ENCODE measurements at regions not wholly inside any gene's neighbourhood (a gene's known extent, or its start where the extent isn't known, plus 50 kb on each side); places are given as distances from the start of the nearest gene placed in this dataset.

DNA sequence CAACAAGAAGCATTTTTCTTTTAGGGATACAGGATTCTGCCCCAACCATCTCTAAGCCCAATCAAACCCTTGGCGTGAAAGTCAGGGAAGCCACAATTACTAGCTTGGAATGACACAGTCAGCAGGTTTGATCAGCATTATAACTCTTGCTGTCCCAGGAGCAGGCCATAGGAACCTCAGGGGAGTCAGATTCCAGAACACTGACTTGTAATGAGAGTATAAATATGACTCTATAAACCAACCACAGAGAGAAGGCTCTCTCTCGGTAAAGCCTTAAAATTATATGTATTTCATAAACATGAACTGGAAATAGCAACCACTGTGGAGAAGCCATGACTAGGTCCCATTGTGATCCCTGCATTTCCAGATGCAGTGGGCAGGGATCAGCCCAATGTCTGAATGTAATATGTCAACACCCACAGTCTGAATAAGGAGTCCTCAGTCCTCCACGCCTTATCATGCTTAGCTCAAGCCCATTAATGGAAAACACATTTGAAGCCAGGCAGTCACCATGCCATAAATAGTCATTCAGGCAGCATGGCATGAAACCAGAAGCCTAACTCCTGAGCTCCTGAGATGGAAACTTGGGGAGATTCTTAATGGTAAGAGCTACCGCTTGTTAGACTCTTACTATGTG lies 99.1 kb upstream of the MTNR1B start:
- Histone ChIP-seq H3K27ac (ENCODE audit: extremely low read depth, low read depth, low read length) (no peak overlapping the region), H3K36me3 (ENCODE audit: control insufficient read depth, insufficient read depth, low read length) (no peaks in the 10 kb centered on the region), H3K79me2 (ENCODE audit: control insufficient read depth, insufficient read depth, low read length) (no peaks in the 10 kb centered on the region), H2AFZ (ENCODE audit: low read depth, low read length) (no peak overlapping the region), H4K20me1 (replicated peaks; ENCODE audit: control insufficient read depth, insufficient read depth, low read length) (no peaks in the 10 kb centered on the region), H3K4me2 (ENCODE audit: insufficient read depth, low read length) (no peak overlapping the region), H3K9me1 (ENCODE audit: control insufficient read depth, insufficient read depth, low read length) (no peaks in the 10 kb centered on the region), H3K4me3 (no peak overlapping the region), H3K9ac (ENCODE audit: insufficient read depth in 1 of 2, low read depth in 2 of 2, low read length in 2 of 2) (no peak overlapping the region), H3K9me3 (replicated peaks; ENCODE audit: control insufficient read depth, insufficient read depth, low read depth, low read length) (no peaks in the 10 kb centered on the region), H3K4me1 (replicated peaks in 1 of 2; ENCODE audit: control insufficient read depth in 2 of 2, insufficient read depth in 2 of 2, low read length in 2 of 2) (peaks cover 0 to 5% of the 10 kb centered on the region in 2 experiments; a peak in 1 of 5 replicates), H3K27me3 (ENCODE audit: control insufficient read depth in 2 of 2, insufficient read depth in 2 of 2, low read length in 2 of 2) (peaks cover 0 to 13% of the 10 kb centered on the region in 2 experiments; a peak in 2 of 5 replicates)
- ChIA-PET POLR2A (no interaction called here), CTCF (ENCODE audit: low intra/inter-chr PET ratio) (no interaction called here)
- WGBS (ENCODE audit: insufficient coverage, low coverage, missing lambda C conversion rate): 0% methylated on average over 4 of the region's 4 CpGs
- intact Hi-C loops (cut with micrococcal nuclease): no loop called here
- FAIRE-seq: no peak
- ATAC-seq: no peak
- in situ Hi-C loops (cut with MboI): no loop called here
- BruUV-seq (replicated peaks): no TSS peak
- TF ChIP-seq ZNF175 (CRISPR knock-in tag; IDR thresholded peaks at IDR 0.05; ENCODE audit: low read depth): no peak
- no peak for TF ChIP-seq ZNF316 (IDR thresholded peaks at IDR 0.05)
- TF ChIP-seq SETDB1 (IDR thresholded peaks at IDR 0.05; ENCODE audit: low read length): no peak
- no peak for DNase-seq (ENCODE audit: extremely low read depth in 1 of 4, low spot score in 3 of 4)

DNA sequence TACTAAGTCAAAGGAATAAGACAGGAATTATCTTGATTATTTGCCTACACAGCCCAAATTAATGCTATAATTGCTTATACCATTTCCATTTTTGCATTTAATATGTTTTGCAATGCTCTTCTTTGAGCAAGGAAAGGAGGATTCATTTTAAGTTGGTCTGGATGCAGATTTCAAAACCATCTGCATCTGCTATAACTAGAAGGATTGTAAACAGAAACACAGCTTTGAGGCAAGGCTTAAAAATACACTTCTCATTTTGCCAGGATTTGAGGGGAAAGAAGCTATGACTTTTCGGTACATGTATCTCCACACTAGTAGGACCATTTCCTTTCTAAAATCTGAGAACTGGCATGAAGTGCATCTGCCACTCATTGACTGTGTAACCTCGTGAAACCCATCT lies 95.9 kb upstream of the MTNR1B start:
- Histone ChIP-seq H3K36me3 (ENCODE audit: control insufficient read depth, insufficient read depth, low read length) (no peaks in the 10 kb centered on the region), H3K4me2 (ENCODE audit: insufficient read depth, low read length) (no peak overlapping the region), H3K9me1 (ENCODE audit: control insufficient read depth, insufficient read depth, low read length) (no peaks in the 10 kb centered on the region), H3K4me1 (replicated peaks in 1 of 2; ENCODE audit: control insufficient read depth in 2 of 2, insufficient read depth in 2 of 2, low read length in 2 of 2) (no peaks in the 10 kb centered on the region), H3K9ac (ENCODE audit: insufficient read depth in 1 of 2, low read depth in 2 of 2, low read length in 2 of 2) (no peak overlapping the region), H3K27me3 (ENCODE audit: control insufficient read depth in 2 of 2, insufficient read depth in 2 of 2, low read length in 2 of 2) (no peaks in the 10 kb centered on the region), H3K4me3 (no peak overlapping the region), H2AFZ (ENCODE audit: low read depth, low read length) (no peak overlapping the region), H3K9me3 (replicated peaks; ENCODE audit: control insufficient read depth, insufficient read depth, low read depth, low read length) (no peaks in the 10 kb centered on the region), H3K79me2 (ENCODE audit: control insufficient read depth, insufficient read depth, low read length) (no peaks in the 10 kb centered on the region), H4K20me1 (replicated peaks; ENCODE audit: control insufficient read depth, insufficient read depth, low read length) (no peaks in the 10 kb centered on the region), H3K27ac (ENCODE audit: extremely low read depth, low read depth, low read length) (no peak overlapping the region)
- no TSS peak for BruUV-seq (replicated peaks)
- no peak for FAIRE-seq
- CTCF ChIA-PET (ENCODE audit: low intra/inter-chr PET ratio): no interaction called here
- no peak for ATAC-seq
- in situ Hi-C loops (cut with MboI) (no loop called here), intact Hi-C loops (cut with micrococcal nuclease) (no loop called here)
- WGBS (ENCODE audit: insufficient coverage, low coverage, missing lambda C conversion rate): 0% methylated on average over 2 of the region's 2 CpGs
- no peak for DNase-seq (ENCODE audit: extremely low read depth in 1 of 4, low spot score in 3 of 4)
- POLR2A ChIA-PET: interaction anchor here (1.6 kb wide), 1 partner anchor 15 kb away, joined by 3 read pairs; no protein-coding TSS in a partner anchor
- TF ChIP-seq KDM2B (CRISPR knock-in tag; IDR thresholded peaks at IDR 0.05): no peak
- TF ChIP-seq, protein P1, sequence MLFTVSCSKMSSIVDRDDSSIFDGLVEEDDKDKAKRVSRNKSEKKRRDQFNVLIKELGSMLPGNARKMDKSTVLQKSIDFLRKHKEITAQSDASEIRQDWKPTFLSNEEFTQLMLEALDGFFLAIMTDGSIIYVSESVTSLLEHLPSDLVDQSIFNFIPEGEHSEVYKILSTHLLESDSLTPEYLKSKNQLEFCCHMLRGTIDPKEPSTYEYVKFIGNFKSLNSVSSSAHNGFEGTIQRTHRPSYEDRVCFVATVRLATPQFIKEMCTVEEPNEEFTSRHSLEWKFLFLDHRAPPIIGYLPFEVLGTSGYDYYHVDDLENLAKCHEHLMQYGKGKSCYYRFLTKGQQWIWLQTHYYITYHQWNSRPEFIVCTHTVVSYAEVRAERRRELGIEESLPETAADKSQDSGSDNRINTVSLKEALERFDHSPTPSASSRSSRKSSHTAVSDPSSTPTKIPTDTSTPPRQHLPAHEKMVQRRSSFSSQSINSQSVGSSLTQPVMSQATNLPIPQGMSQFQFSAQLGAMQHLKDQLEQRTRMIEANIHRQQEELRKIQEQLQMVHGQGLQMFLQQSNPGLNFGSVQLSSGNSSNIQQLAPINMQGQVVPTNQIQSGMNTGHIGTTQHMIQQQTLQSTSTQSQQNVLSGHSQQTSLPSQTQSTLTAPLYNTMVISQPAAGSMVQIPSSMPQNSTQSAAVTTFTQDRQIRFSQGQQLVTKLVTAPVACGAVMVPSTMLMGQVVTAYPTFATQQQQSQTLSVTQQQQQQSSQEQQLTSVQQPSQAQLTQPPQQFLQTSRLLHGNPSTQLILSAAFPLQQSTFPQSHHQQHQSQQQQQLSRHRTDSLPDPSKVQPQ (CRISPR knock-in tag; IDR thresholded peaks at IDR 0.05; ENCODE audit: borderline replicate concordance): no peak
- TF ChIP-seq, protein P2, sequence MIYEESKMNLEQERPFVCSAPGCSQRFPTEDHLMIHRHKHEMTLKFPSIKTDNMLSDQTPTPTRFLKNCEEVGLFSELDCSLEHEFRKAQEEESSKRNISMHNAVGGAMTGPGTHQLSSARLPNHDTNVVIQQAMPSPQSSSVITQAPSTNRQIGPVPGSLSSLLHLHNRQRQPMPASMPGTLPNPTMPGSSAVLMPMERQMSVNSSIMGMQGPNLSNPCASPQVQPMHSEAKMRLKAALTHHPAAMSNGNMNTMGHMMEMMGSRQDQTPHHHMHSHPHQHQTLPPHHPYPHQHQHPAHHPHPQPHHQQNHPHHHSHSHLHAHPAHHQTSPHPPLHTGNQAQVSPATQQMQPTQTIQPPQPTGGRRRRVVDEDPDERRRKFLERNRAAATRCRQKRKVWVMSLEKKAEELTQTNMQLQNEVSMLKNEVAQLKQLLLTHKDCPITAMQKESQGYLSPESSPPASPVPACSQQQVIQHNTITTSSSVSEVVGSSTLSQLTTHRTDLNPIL (CRISPR knock-in tag; IDR thresholded peaks at IDR 0.05): no peak
- TF ChIP-seq, protein P3, sequence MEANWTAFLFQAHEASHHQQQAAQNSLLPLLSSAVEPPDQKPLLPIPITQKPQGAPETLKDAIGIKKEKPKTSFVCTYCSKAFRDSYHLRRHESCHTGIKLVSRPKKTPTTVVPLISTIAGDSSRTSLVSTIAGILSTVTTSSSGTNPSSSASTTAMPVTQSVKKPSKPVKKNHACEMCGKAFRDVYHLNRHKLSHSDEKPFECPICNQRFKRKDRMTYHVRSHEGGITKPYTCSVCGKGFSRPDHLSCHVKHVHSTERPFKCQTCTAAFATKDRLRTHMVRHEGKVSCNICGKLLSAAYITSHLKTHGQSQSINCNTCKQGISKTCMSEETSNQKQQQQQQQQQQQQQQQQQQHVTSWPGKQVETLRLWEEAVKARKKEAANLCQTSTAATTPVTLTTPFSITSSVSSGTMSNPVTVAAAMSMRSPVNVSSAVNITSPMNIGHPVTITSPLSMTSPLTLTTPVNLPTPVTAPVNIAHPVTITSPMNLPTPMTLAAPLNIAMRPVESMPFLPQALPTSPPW (CRISPR knock-in tag; IDR thresholded peaks at IDR 0.05): no peak
- no peak for TF ChIP-seq HNRNPUL1 (IDR thresholded peaks at IDR 0.05; ENCODE audit: low read length)

Data from K562 (cell line).